OCI-LY1 (cell line): ENCODE measurements at regions not wholly inside any gene's neighbourhood (a gene's known extent, or its start where the extent isn't known, plus 50 kb on each side); places are given as distances from the start of the nearest gene placed in this dataset.

Source experiments
- CTCF ChIP-seq: fragments of 200-600 bp; sonication (generic), shearing (Covaris generic); IDR thresholded peaks from 2 replicates; pipeline ENCODE4 v1.5.1; 2017; ENCODE audit warnings: mild to moderate bottlenecking, antibody characterized with exemption, low read length, moderate library complexity, mixed read lengths
- EZH2 ChIP-seq: fragments of 200-600 bp; sonication (generic), shearing (Covaris generic); IDR thresholded peaks from 2 replicates; pipeline ENCODE4 v1.8.0; 2017; ENCODE audit warnings: borderline replicate concordance, mixed run types, mild to moderate bottlenecking, antibody characterized with exemption, low read length, moderate library complexity, mixed read lengths

- TF ChIP-seq CTCF (no peak), EZH2 (no peak)
Observed at GRCh38 chr3:59655418-59656015, 605.7 kb upstream of the CFAP20DC start.
